ENCODE measurements at regions not wholly inside any gene's neighbourhood (a gene's known extent, or its start where the extent isn't known, plus 50 kb on each side); places are given as distances from the start of the nearest gene placed in this dataset.

DNA sequence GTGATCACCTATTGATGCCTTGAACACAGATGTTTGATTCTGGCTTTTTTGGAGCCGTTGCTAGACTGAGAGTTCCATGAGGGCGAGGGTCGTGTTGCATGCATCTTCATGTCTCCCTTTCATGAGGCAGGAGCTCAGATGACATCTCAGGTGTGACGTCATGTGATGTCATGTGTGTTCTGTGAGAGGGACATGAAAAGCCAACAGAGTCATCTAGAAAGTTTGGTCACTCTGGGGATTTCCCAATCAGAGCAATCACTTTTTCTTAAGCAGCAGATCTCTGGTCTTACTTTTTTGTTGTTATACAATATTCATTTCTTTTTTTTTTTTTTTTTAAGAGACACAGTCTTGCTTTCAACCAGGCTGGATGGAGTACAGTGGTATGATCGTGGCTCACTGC lies 411.8 kb downstream of the PREX1 start:
- intact Hi-C loops (cut with DNase I) = no loop called here
- Histone ChIP-seq H3K27me3 (ENCODE audit: control insufficient read depth, insufficient read depth, low read length) (no peaks in the 10 kb centered on the region), H3K9me3 (ENCODE audit: control insufficient read depth in 2 of 3, insufficient read depth in 1 of 3, low read length in 3 of 3) (no peaks in the 10 kb centered on the region), H3K36me3 (ENCODE audit: control insufficient read depth in 2 of 3, insufficient read depth in 3 of 3, low read length in 3 of 3) (no peaks in the 10 kb centered on the region), H3K4me3 (ENCODE audit: low read length in 3 of 3) (no peak overlapping the region), H3K9ac (ENCODE audit: low read length in 3 of 3) (no peak overlapping the region), H3K4me1 (ENCODE audit: control insufficient read depth in 2 of 3, insufficient read depth in 2 of 3, low read depth in 1 of 3, low read length in 3 of 3) (no peaks in the 10 kb centered on the region), H3K27ac (ENCODE audit: low read depth in 2 of 2, low read length in 2 of 2) (no peak overlapping the region)
- DNase-seq (no peak), FAIRE-seq (no peak)
- TF ChIP-seq, protein P1, sequence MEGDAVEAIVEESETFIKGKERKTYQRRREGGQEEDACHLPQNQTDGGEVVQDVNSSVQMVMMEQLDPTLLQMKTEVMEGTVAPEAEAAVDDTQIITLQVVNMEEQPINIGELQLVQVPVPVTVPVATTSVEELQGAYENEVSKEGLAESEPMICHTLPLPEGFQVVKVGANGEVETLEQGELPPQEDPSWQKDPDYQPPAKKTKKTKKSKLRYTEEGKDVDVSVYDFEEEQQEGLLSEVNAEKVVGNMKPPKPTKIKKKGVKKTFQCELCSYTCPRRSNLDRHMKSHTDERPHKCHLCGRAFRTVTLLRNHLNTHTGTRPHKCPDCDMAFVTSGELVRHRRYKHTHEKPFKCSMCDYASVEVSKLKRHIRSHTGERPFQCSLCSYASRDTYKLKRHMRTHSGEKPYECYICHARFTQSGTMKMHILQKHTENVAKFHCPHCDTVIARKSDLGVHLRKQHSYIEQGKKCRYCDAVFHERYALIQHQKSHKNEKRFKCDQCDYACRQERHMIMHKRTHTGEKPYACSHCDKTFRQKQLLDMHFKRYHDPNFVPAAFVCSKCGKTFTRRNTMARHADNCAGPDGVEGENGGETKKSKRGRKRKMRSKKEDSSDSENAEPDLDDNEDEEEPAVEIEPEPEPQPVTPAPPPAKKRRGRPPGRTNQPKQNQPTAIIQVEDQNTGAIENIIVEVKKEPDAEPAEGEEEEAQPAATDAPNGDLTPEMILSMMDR (IDR thresholded peaks at IDR 0.05; ENCODE audit: borderline replicate concordance, extremely low read depth, insufficient read depth) = no peak

DNA sequence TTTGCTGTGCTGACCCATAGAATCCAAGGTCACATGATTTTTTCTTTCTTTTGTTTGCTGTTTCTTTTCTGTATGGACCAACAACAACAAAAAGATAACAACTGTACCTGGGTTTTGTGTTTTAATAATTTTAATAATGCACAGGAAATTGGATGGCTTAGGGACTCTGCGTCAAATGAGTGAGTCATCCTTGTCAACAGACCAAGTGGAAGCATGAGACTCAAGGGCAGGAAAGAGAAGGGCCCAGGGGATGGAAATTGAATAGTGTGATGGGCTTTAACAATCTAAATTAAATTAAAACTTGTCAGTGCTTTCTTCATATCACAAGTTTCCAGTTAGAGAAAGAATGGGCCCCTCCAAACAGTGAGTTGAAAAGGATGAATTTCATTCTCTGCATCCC lies 413.0 kb downstream of the PREX1 start:
- H3K9ac ChIP-seq (ENCODE audit: low read length in 3 of 3) = no peak overlapping the region
- no peak for DNase-seq
- FAIRE-seq = no peak
- H3K27ac ChIP-seq (ENCODE audit: low read depth in 2 of 2, low read length in 2 of 2) = no peak overlapping the region
- H3K4me3 ChIP-seq (ENCODE audit: low read length in 3 of 3) = no peak overlapping the region
- no peaks in the 10 kb centered on the region for H3K9me3 ChIP-seq (ENCODE audit: control insufficient read depth in 2 of 3, insufficient read depth in 1 of 3, low read length in 3 of 3)
- no peaks in the 10 kb centered on the region for H3K27me3 ChIP-seq (ENCODE audit: control insufficient read depth, insufficient read depth, low read length)
- H3K4me1 ChIP-seq (ENCODE audit: control insufficient read depth in 2 of 3, insufficient read depth in 2 of 3, low read depth in 1 of 3, low read length in 3 of 3) = no peaks in the 10 kb centered on the region
- no peaks in the 10 kb centered on the region for H3K36me3 ChIP-seq (ENCODE audit: control insufficient read depth in 2 of 3, insufficient read depth in 3 of 3, low read length in 3 of 3)
- intact Hi-C loops (cut with DNase I) = no loop called here
- TF ChIP-seq, protein P1 (IDR thresholded peaks at IDR 0.05; ENCODE audit: borderline replicate concordance, extremely low read depth, insufficient read depth) = no peak

DNA sequence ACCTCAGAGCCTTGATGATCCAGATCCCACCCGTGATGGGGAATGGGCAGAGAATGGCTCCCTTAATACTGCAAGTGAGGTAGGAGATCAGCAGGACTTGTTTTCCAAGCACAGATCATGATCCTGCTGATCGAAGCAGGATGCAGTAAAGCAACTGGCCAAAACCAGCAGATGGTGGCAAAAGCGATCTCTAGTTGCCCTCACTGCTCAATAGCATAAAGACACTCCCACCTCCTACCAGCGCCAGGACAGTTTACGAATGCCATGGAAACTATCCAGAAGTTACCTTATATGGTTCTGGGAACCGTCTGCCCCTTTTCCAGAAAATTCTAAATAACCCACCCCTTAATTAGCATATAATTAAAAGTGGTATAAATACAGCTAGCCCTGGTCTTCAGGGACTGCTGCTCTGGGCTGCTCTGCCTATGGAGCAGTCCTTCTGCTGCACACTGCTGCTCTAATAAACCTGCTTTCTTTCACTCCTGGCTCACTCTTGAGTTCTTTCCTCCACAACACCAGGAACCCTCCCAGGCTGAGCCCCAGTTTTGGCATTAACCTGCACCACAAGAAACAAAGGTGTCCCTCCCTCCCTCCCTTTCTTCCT lies 415.8 kb downstream of the PREX1 start:
- DNase-seq (peak in 1 of 5 donors; percentile 51), FAIRE-seq (no peak)
- intact Hi-C loops (cut with DNase I) = no loop called here
- Histone ChIP-seq H3K27ac (ENCODE audit: low read depth in 2 of 2, low read length in 2 of 2) (no peak overlapping the region), H3K9ac (ENCODE audit: low read length in 3 of 3) (no peak overlapping the region), H3K36me3 (ENCODE audit: control insufficient read depth in 2 of 3, insufficient read depth in 3 of 3, low read length in 3 of 3) (no peaks in the 10 kb centered on the region), H3K27me3 (ENCODE audit: control insufficient read depth, insufficient read depth, low read length) (no peaks in the 10 kb centered on the region), H3K4me3 (ENCODE audit: low read length in 3 of 3) (no peak overlapping the region), H3K4me1 (ENCODE audit: control insufficient read depth in 2 of 3, insufficient read depth in 2 of 3, low read depth in 1 of 3, low read length in 3 of 3) (no peaks in the 10 kb centered on the region), H3K9me3 (ENCODE audit: control insufficient read depth in 2 of 3, insufficient read depth in 1 of 3, low read length in 3 of 3) (no peaks in the 10 kb centered on the region)
- TF ChIP-seq, protein P1 (IDR thresholded peaks at IDR 0.05; ENCODE audit: borderline replicate concordance, extremely low read depth, insufficient read depth) = no peak

DNA sequence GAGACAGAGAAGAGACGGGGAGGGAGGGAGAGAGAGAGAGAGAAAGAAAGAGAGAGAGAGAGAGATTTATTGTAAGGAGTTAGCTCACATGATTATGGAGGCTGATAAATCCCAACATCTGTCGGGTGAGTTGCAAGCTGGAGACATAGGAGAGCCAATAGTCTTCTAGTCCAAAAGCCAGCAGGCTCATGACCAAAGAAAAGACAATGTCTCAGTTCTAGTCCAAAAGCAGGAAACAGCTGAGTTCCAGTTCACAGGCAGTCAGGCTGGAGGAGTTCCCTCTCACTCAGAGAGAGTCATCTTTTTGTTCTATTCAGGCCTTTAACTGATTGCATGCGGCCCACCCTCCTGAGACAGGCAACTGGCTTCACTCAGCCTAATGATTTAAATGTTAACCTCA lies 416.6 kb downstream of the PREX1 start:
- no peaks in the 10 kb centered on the region for H3K4me1 ChIP-seq (ENCODE audit: control insufficient read depth in 2 of 3, insufficient read depth in 2 of 3, low read depth in 1 of 3, low read length in 3 of 3)
- intact Hi-C loops (cut with DNase I) = no loop called here
- no peak overlapping the region for H3K4me3 ChIP-seq (ENCODE audit: low read length in 3 of 3)
- DNase-seq (peak in 1 of 5 donors; percentile 52), FAIRE-seq (no peak)
- H3K27ac ChIP-seq (ENCODE audit: low read depth in 2 of 2, low read length in 2 of 2) = no peak overlapping the region
- H3K9me3 ChIP-seq (ENCODE audit: control insufficient read depth in 2 of 3, insufficient read depth in 1 of 3, low read length in 3 of 3) = no peaks in the 10 kb centered on the region
- TF ChIP-seq, protein P1 (IDR thresholded peaks at IDR 0.05; ENCODE audit: borderline replicate concordance, extremely low read depth, insufficient read depth) = no peak
- H3K27me3 ChIP-seq (ENCODE audit: control insufficient read depth, insufficient read depth, low read length) = no peaks in the 10 kb centered on the region
- H3K9ac ChIP-seq (ENCODE audit: low read length in 3 of 3) = no peak overlapping the region
- H3K36me3 ChIP-seq (ENCODE audit: control insufficient read depth in 2 of 3, insufficient read depth in 3 of 3, low read length in 3 of 3) = no peaks in the 10 kb centered on the region
